CD4-positive, alpha-beta T cell (primary cell): ENCODE measurements at regions not wholly inside any gene's neighbourhood (a gene's known extent, or its start where the extent isn't known, plus 50 kb on each side); places are given as distances from the start of the nearest gene placed in this dataset.

ENCODE experiments used
- ATAC-seq: fragments of 200-7000 bp; cut with Tn5 transposase; one replicate; pipeline ENCODE4 v1.10.0; 2022; ENCODE audit warnings: mild to moderate bottlenecking; ENCODE audit not compliant: poor library complexity
- CTCF ChIA-PET: fragments of 350-600 bp; sonication (Branson Sonifier 250); formaldehyde crosslinking; loops from one replicate; lab custom pipeline; 2021; ENCODE audit warnings: antibody characterized with exemption, inconsistent platforms; lab: Charles Lee
- POLR2A ChIA-PET: fragments of 350-600 bp; sonication (Branson Sonifier 250); formaldehyde crosslinking; loops from one replicate; lab custom pipeline; 2021; ENCODE audit warnings: antibody characterized with exemption, inconsistent platforms; lab: Charles Lee
- DNase-seq, 14 experiments: peaks; one replicate each; pipeline ENCODE4 v3.0.0-alpha.2; 2013 to 2020; ENCODE audit warnings: mixed read lengths in 2 of 14
- H3K27ac ChIP-seq, 2 donors: one replicate each; pipeline versions ENCODE4 v1.5.1 to v1.7.0; 2013; ENCODE audit warnings: low read length in 2 of 2, low read depth in 1 of 2, mild to moderate bottlenecking in 1 of 2
- H3K27me3 ChIP-seq, 2 experiments: 1 replicate in 1 of 2; 2 replicates in 1 of 2; pipeline versions ENCODE4 v1.6.1 to v1.7.0; 2013; ENCODE audit warnings: low read length in 2 of 2, control low read depth in 1 of 2, mild to moderate bottlenecking in 1 of 2, moderate library complexity in 1 of 2; ENCODE audit not compliant: insufficient read depth in 2 of 2, control insufficient read depth in 1 of 2
- H3K36me3 ChIP-seq: one replicate; pipeline ENCODE4 v1.6.1; 2013; ENCODE audit warnings: low read length, control low read depth; ENCODE audit not compliant: insufficient read depth
- H3K4me1 ChIP-seq: one replicate; pipeline ENCODE4 v1.6.1; 2013; ENCODE audit warnings: low read length, control low read depth; ENCODE audit not compliant: insufficient read depth
- H3K4me3 ChIP-seq: one replicate; pipeline ENCODE4 v1.5.1; 2013; ENCODE audit warnings: mild to moderate bottlenecking, low read length, moderate library complexity
- H3K9me3 ChIP-seq, 2 experiments: 1 replicate in 1 of 2; 2 replicates in 1 of 2; pipeline versions ENCODE4 v1.6.1 to v1.7.0; 2013; ENCODE audit warnings: low read length in 2 of 2, mild to moderate bottlenecking in 2 of 2, control low read depth in 1 of 2, moderate library complexity in 1 of 2; ENCODE audit not compliant: control insufficient read depth in 1 of 2, insufficient read depth in 1 of 2
- H3K27ac Mint-ChIP-seq: one replicate; pipeline ENCODE4 v1.8.0; 2020; ENCODE audit warnings: mixed read lengths
- H3K27me3 Mint-ChIP-seq: one replicate; pipeline ENCODE4 v1.8.0; 2021; ENCODE audit warnings: mixed read lengths
- H3K36me3 Mint-ChIP-seq: one replicate; pipeline ENCODE4 v1.8.0; 2021; ENCODE audit warnings: low read depth, mixed read lengths
- H3K4me1 Mint-ChIP-seq: one replicate; pipeline ENCODE4 v1.8.0; 2021; ENCODE audit warnings: low read depth, mixed read lengths
- H3K4me3 Mint-ChIP-seq: one replicate; pipeline ENCODE4 v1.8.0; 2020; ENCODE audit warnings: mild to moderate bottlenecking, mixed read lengths
- H3K9me3 Mint-ChIP-seq: one replicate; pipeline ENCODE4 v1.8.0; 2020; ENCODE audit warnings: mixed read lengths
- CTCF ChIP-seq: fragments of 200-600 bp; IDR thresholded peaks from one replicate; pipeline ENCODE4 v1.8.0; 2022; ENCODE audit warnings: antibody characterized with exemption, mild to moderate bottlenecking
- intact Hi-C, 2 experiments: fragments of 100-400 bp; cut with DNase I in 1 of 2; cut with micrococcal nuclease in 1 of 2; formaldehyde crosslinking; loops; one replicate each; pipeline versions ENCODE4 v1.15.1 to v1.9.0; 2023 to 2025; cut with DNase I, micrococcal nuclease

GRCh38 chr10:4437061-4437460, 388.9 kb upstream of the AKR1E2 start:
- H3K9me3 Mint-ChIP-seq: peaks cover 1% of the 10 kb centered on the region
- DNase-seq (no peak), ATAC-seq (no peak)
- no peak overlapping the region for H3K27ac ChIP-seq
- H3K4me1 Mint-ChIP-seq: no peaks in the 10 kb centered on the region
- intact Hi-C loops: no loop called here
- no peaks in the 10 kb centered on the region for H3K4me1 ChIP-seq
- H3K36me3 ChIP-seq: no peaks in the 10 kb centered on the region
- no peaks in the 10 kb centered on the region for H3K36me3 Mint-ChIP-seq
- H3K27ac Mint-ChIP-seq: no peak overlapping the region
- peaks cover 0 to 2% of the 10 kb centered on the region in 2 experiments for H3K9me3 ChIP-seq
- no peak overlapping the region for H3K4me3 ChIP-seq
- no peak overlapping the region for H3K4me3 Mint-ChIP-seq
- H3K27me3 ChIP-seq: no peaks in the 10 kb centered on the region
- POLR2A ChIA-PET: no interaction called here
- TF ChIP-seq CTCF: no peak
- no peaks in the 10 kb centered on the region for H3K27me3 Mint-ChIP-seq
- CTCF ChIA-PET: no interaction called here

GRCh38 chr10:4436103-4436502, 389.9 kb upstream of the AKR1E2 start:
- ChIA-PET POLR2A (no interaction called here), CTCF (no interaction called here)
- intact Hi-C loops: no loop called here
- DNase-seq (no peak), ATAC-seq (no peak)
- Mint-ChIP-seq H3K27me3 (no peaks in the 10 kb centered on the region), H3K4me3 (no peak overlapping the region), H3K4me1 (no peaks in the 10 kb centered on the region), H3K36me3 (no peaks in the 10 kb centered on the region), H3K27ac (no peak overlapping the region), H3K9me3 (no peaks in the 10 kb centered on the region)
- Histone ChIP-seq H3K9me3 (no peaks in the 10 kb centered on the region), H3K27ac (no peak overlapping the region), H3K36me3 (no peaks in the 10 kb centered on the region), H3K4me3 (no peak overlapping the region), H3K4me1 (no peaks in the 10 kb centered on the region), H3K27me3 (no peaks in the 10 kb centered on the region)
- no peak for TF ChIP-seq CTCF

GRCh38 chr10:4434516-4435071, 391.4 kb upstream of the AKR1E2 start:
- TF ChIP-seq CTCF: no peak
- no peaks in the 10 kb centered on the region for H3K9me3 Mint-ChIP-seq
- POLR2A ChIA-PET: no interaction called here
- no peak overlapping the region for H3K4me3 Mint-ChIP-seq
- CTCF ChIA-PET: no interaction called here
- Histone ChIP-seq H3K27me3 (no peaks in the 10 kb centered on the region), H3K27ac (no peak overlapping the region), H3K9me3 (no peaks in the 10 kb centered on the region), H3K4me3 (no peak overlapping the region), H3K36me3 (no peaks in the 10 kb centered on the region), H3K4me1 (no peaks in the 10 kb centered on the region)
- H3K27ac Mint-ChIP-seq: no peak overlapping the region
- H3K36me3 Mint-ChIP-seq: no peaks in the 10 kb centered on the region
- intact Hi-C loops: no loop called here
- H3K27me3 Mint-ChIP-seq: no peaks in the 10 kb centered on the region
- ATAC-seq (no peak), DNase-seq (no peak)
- no peaks in the 10 kb centered on the region for H3K4me1 Mint-ChIP-seq
